ENCODE measurements at regions not wholly inside any gene's neighbourhood (a gene's known extent, or its start where the extent isn't known, plus 50 kb on each side); places are given as distances from the start of the nearest gene placed in this dataset.

- TF ChIP-seq E2F6 (IDR thresholded peaks at IDR 0.05) = no peak
- no peak for TF ChIP-seq BRCA1 (IDR thresholded peaks at IDR 0.05; ENCODE audit: low read depth, low read length)
- TF ChIP-seq YY1 (IDR thresholded peaks at IDR 0.05; ENCODE audit: low read depth, low read length) = no peak
- TF ChIP-seq RXRA (IDR thresholded peaks at IDR 0.05; ENCODE audit: insufficient read depth, low read depth, low read length) = no peak
- no peak for TF ChIP-seq NANOG (IDR thresholded peaks at IDR 0.05; ENCODE audit: insufficient read depth, low read depth, low read length, poor library complexity, severe bottlenecking)
- TF ChIP-seq CREB1 (IDR thresholded peaks at IDR 0.05) = no peak
These were observed 166.6 kb upstream of the NCKAP5 start (continued) for GRCh38 chr2:133734716-133735495.

Measured in H1 (cell line).